DMS114 treated with DMSO at 0.1 percent for 48 hours (cell line): ENCODE measurements at regions not wholly inside any gene's neighbourhood (a gene's known extent, or its start where the extent isn't known, plus 50 kb on each side); places are given as distances from the start of the nearest gene placed in this dataset.

Experiments used
- DNase-seq: peaks from one replicate; lab custom pipeline; 2025; ENCODE audit not compliant: unreplicated experiment; lab: John Stamatoyannopoulos, UW

DNA sequence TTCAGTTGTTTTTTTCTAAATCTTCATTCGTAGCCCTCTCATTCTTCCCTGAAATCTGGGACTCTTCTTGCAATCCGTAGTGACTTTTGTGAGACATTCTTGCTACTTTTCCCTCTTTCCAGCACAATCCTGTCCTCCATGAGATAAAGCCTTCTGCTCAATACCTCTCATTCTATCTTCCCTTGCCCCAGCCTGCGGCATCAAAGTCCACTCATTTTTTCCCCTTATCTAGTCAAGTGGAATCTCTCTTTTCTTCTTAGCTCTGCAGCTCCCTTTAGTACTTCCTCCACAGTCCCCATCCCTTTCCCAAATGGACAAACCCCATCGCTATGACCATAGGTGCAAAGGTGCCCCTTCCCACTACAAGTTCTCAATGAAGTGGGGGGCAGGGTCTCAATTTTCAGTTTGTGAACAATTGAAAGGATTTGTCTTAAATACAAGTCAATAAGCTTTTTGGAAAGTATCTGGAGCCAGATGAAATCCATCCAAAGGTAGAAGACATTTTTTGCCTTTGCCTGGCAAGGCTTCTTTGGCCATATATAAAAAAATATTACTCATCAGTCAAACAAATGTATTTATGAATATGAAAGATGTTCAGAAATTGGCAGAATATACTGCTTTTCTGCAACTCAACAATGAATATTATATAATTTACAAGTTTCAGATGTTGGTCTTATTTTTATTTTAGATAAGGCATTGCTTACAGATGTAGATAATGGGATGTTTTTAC lies 179.4 kb downstream of the SNAPC1 start:
- no peak for DNase-seq

- no peak for DNase-seq
Measured at GRCh38 chr14:61948376-61948775, 186.2 kb downstream of the SNAPC1 start.

DNA sequence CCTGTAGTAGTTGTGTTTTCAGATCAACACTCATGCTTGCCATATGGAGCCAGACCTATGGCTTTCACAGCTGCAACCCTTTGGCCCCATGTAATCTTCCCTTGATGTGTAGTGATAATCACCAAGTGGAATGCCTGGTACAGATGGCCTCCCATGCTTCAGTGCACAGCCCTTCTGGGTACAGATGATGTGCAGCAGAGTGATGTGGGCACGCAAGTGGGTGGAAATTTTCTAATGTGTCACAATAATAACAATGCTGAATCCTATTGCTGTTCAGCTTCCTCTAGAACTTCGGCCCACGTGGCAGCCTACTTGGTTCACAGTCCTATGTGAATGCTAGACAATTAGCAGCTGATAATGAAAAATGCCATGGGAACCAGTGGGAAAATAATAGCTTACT lies 188.1 kb downstream of the SNAPC1 start:
- no peak for DNase-seq

DNA sequence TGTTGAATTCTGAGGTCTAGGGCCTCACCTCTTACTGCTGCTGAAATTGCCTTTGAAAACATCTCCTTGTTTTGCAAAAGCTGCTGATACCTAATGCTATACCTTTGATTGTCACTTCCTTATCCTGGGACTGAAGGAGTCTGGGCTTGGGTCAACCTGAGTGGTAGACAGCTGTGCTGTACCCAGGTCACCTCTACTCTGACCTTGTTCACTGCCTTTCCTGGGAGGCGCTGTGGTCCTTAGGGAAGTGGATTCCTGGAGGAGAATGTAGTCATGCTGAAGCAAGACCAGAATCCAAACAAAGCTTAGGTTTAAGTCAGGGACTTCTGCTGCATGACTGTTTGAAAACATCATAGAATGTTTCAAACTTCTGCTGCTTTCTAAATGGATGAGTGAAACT lies 191.4 kb downstream of the SNAPC1 start:
- DNase-seq: no peak

- DNase-seq: no peak
Measured at GRCh38 chr14:61954306-61954705, 192.1 kb downstream of the SNAPC1 start.

DNA sequence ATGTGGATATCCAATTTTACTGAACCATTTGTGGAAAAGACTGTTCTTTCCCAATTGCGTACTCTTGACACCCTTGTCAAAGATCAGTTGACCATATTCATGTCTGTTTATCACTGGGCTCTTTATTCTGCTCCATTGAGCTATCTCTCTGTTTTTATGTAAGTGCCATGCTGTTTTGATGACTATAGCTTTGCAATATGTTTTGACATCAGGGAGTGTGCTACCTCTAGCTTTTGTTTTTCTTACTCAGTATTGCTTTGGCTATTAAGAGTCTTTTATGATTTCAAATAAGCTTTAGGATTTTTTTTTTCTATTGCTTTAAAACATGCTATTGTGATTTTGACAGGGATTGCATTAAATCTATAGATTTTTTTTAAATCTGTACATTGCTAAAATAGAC lies 194.3 kb downstream of the SNAPC1 start:
- no peak for DNase-seq

DNA sequence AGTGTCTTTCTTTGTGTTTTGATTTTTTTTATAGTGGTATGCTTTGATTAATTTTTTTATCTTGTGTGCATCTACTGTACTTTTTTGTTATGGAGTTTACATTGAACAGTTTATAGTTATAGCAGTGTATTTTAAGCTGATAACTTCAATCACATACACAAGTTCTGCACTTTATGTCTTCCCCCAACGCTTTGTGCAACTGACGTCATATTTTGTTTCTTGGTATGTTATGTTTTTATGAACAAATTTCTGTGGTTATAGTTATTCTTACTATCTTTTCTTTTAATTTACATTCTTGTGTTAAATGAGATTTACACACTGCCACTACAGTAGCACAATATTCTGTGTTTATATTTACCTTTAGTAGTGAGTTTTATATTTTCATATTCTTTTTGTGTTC lies 197.1 kb downstream of the SNAPC1 start:
- DNase-seq: no peak

GRCh38 chr14:61961369-61961768 lies 199.1 kb downstream of the SNAPC1 start:
- no peak for DNase-seq

- no peak for DNase-seq
Measured at GRCh38 chr14:61963926-61964325, 201.7 kb downstream of the SNAPC1 start.

DNA sequence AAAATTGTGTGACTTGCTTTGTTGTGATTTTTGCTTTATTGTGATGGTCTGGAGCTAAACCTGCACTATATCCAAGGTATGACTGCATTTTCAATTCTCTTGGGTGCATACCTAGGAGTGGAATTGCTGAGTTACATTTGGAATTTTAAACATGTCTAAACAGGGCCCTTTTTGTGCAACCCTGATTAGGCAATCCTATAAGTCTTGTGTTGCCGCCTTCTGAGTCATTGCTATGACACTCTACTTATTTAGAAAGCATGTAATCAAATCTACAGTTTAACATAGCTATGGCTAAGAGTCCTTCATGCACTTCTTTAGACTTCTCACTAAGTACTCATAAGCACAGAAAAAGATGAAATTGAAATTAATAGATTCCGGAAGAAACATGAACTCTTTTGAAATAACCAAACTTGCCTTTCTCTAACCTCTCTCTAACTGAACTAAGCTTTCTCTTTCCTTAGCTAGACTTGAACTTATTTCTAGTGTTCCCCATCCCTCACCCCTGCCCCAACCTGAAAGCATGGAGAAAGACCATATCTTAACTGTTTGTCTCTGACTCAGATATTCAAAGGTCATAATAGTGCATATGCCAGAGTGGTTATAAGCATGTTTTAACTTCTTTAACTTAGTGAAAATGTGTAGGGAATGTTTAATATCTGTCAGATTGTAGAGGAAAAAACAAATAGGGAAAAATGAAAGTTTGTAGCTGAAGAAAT lies 203.0 kb downstream of the SNAPC1 start:
- DNase-seq: no peak

DNA sequence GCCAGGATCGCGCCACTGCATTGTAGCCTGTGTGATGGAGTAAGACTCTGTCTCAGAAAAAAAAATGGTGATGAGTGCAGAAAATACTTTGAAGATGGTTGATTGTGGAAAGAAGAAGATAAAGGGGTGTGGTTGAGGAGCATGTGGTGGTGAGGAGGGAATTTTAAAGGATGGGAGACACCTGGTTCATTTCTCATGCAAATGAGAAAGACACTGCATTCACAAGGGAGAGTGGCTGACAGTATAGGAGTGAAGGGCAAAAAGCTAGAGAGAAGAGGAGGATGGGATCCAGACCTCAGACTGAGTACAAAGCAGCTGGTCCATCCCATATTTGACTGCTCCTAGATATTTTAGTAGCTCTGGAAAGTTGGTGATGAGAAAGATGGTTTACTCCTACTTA lies 206.0 kb downstream of the SNAPC1 start:
- no peak for DNase-seq

GRCh38 chr14:61972711-61973110 lies 210.5 kb downstream of the SNAPC1 start:
- no peak for DNase-seq

GRCh38 chr14:61973981-61974380 lies 211.8 kb downstream of the SNAPC1 start:
- no peak for DNase-seq

- no peak for DNase-seq
Measured at GRCh38 chr14:61977217-61977616, 215.0 kb downstream of the SNAPC1 start.

GRCh38 chr14:61988240-61988639 lies 226.0 kb downstream of the SNAPC1 start:
- DNase-seq: no peak

DNA sequence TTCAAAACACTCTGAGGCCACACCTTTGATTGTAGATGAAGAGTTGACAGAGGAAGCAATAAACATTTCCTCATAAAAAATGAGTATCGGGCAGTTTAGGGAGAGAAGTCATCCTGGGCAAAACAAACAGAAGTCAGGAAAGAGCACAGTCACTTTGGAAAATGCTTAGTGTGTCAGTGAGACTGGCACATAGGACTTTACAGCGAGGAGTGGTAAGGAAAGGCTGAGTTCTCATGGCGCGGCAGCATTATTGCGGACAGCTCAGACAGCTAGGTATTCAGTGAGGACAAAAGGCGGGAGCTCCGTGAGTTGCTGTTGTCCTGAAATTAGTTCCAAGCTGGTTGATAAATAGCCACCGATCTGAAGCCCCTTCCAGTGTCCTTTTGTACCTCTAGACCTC lies 229.9 kb downstream of the SNAPC1 start:
- no peak for DNase-seq

DNA sequence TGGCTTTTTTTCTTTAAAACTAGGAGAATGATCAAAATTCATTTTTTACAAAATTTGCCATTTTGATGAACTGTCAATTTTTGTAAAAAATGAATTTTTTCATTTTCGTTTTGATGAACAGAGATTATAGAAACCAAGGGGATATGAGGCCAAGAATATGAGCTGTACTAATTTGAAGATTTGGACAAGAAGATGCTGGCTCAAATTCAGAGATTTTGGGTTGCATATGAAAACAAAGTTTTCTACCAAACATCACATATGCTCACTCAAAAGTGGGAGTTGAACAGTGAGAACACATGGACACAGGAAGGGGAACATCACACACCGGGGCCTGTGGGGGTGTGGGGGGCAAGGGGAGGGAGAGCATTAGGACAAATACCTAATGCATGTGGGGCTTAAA lies 230.7 kb downstream of the SNAPC1 start:
- no peak for DNase-seq

- DNase-seq: no peak
Measured at GRCh38 chr14:61994589-61994988, 232.4 kb downstream of the SNAPC1 start.

- no peak for DNase-seq
Measured at GRCh38 chr14:61996753-61997152, 234.5 kb downstream of the SNAPC1 start.

- DNase-seq: no peak
Measured at GRCh38 chr14:61997161-61997560, 234.9 kb downstream of the SNAPC1 start.

DNA sequence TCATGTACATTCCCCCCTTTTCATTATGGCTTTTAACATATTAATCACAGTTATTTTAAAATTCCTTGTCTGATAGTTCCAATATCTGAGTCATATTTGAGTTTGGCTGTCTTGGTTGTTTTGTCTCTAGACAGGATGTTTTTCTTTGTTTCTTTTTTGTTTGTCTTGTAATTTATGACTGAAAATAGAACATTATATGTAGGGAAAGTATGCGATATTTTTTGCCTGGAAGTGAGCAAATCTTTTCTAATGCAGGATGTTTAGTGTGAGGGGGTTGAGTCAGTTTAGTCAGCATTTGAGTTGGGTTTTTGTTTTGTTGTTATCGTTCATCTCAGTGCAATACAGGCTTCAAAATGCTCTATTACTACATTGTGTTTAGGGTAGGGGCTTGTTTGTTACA lies 239.7 kb downstream of the SNAPC1 start:
- no peak for DNase-seq

- no peak for DNase-seq
Measured at GRCh38 chr14:62002642-62003041, 240.4 kb downstream of the SNAPC1 start.

DNA sequence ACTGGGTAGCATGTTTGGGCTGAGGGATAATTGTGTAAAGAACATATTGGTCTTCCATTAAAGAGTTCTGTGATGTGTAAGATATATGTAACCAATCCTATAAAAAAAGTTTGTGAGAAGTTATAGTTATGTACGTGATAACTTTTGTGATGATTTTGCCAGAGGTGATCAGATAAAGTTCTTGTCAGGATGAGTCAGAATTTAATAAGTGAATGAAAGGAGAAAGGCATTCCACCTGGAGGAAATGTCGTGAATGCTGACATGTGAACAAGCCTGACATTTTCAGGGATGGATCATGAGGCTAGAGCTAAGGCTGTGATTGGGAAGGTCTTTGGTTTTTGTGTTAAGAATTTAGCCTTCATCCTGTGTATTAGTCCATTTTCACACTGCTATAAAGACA lies 241.5 kb downstream of the SNAPC1 start:
- DNase-seq: no peak
